GM23338 (cell line): ENCODE measurements at regions not wholly inside any gene's neighbourhood (a gene's known extent, or its start where the extent isn't known, plus 50 kb on each side); places are given as distances from the start of the nearest gene placed in this dataset.

ENCODE experiments used
- ATAC-seq: fragments of 200-7000 bp; cut with Tn5 transposase; 3 replicates; pipeline ENCODE4 v1.9.1; 2020
- DNase-seq: peaks from one replicate; pipeline ENCODE4 v3.0.0-alpha.2; 2015; ENCODE audit warnings: low spot score
- H2AFZ ChIP-seq: fragments of 200-600 bp; sonication (generic); 2 replicates; pipeline ENCODE4 v1.8.0; 2016; ENCODE audit warnings: antibody characterized with exemption, mild to moderate bottlenecking, moderate library complexity
- H3F3A ChIP-seq: fragments of 200-600 bp; sonication (generic); replicated peaks from 2 replicates; pipeline ENCODE4 v1.8.0; 2017; ENCODE audit warnings: antibody characterized with exemption, mixed run types, low read depth
- H3K27ac ChIP-seq: fragments of 200-600 bp; sonication (generic); 2 replicates; pipeline ENCODE4 v1.6.1; 2016; ENCODE audit warnings: low read depth
- H3K27me3 ChIP-seq: fragments of 200-600 bp; sonication (generic); 2 replicates; pipeline ENCODE4 v1.8.0; 2016; ENCODE audit warnings: mild to moderate bottlenecking, mixed run types, moderate library complexity; ENCODE audit not compliant: insufficient read depth
- H3K36me3 ChIP-seq: fragments of 200-600 bp; sonication (generic); 2 replicates; pipeline ENCODE4 v1.8.0; 2016; ENCODE audit warnings: mild to moderate bottlenecking; ENCODE audit not compliant: insufficient read depth
- H3K4me1 ChIP-seq: fragments of 200-600 bp; sonication (generic); 2 replicates; pipeline ENCODE4 v1.8.0; 2016; ENCODE audit warnings: mild to moderate bottlenecking, moderate library complexity; ENCODE audit not compliant: insufficient read depth
- H3K4me2 ChIP-seq: fragments of 200-600 bp; sonication (generic); 2 replicates; pipeline ENCODE4 v1.7.1; 2017; ENCODE audit warnings: mixed run types
- H3K4me3 ChIP-seq: fragments of 200-600 bp; sonication (generic); 2 replicates; pipeline ENCODE4 v1.6.1; 2016; ENCODE audit warnings: mixed run types
- H3K79me2 ChIP-seq: fragments of 200-600 bp; sonication (generic); replicated peaks from 2 replicates; pipeline ENCODE4 v1.8.0; 2017; ENCODE audit warnings: mild to moderate bottlenecking; ENCODE audit not compliant: insufficient read depth
- H3K9me2 ChIP-seq: fragments of 200-600 bp; sonication (generic); 2 replicates; pipeline ENCODE4 v1.8.0; 2017; ENCODE audit not compliant: insufficient read depth
- H4K20me1 ChIP-seq: fragments of 200-600 bp; sonication (generic); replicated peaks from 2 replicates; pipeline ENCODE4 v1.8.0; 2017; ENCODE audit warnings: mild to moderate bottlenecking; ENCODE audit not compliant: insufficient read depth
- H3K27ac Mint-ChIP-seq: 2 replicates; pipeline ENCODE4 v1.8.0; 2020; ENCODE audit warnings: inconsistent platforms, mild to moderate bottlenecking, moderate library complexity, mixed read lengths
- H3K27me3 Mint-ChIP-seq: 3 replicates; pipeline ENCODE4 v1.8.0; 2022; ENCODE audit warnings: low read depth, mild to moderate bottlenecking, moderate library complexity, mixed read lengths, inconsistent platforms; ENCODE audit not compliant: insufficient read depth, poor library complexity
- H3K36me3 Mint-ChIP-seq: 3 replicates; pipeline ENCODE4 v1.8.0; 2021; ENCODE audit warnings: low read depth, mild to moderate bottlenecking, inconsistent platforms, moderate library complexity, mixed read lengths
- H3K4me1 Mint-ChIP-seq: 3 replicates; pipeline ENCODE4 v1.8.0; 2020; ENCODE audit warnings: mild to moderate bottlenecking, inconsistent platforms, mixed read lengths
- H3K4me3 Mint-ChIP-seq: 3 replicates; pipeline ENCODE4 v1.8.0; 2021; ENCODE audit warnings: moderate library complexity, mild to moderate bottlenecking, inconsistent platforms, mixed read lengths
- H3K9me3 Mint-ChIP-seq: 3 replicates; pipeline ENCODE4 v1.8.0; 2020; ENCODE audit warnings: moderate library complexity, mild to moderate bottlenecking, inconsistent platforms, mixed read lengths
- CREB1 ChIP-seq: fragments of 250-450 bp; sonication (Bioruptor Pico); IDR thresholded peaks from 2 replicates; pipeline ENCODE4 v1.5.0; 2020; ENCODE audit warnings: low read depth, mild to moderate bottlenecking, moderate library complexity
- EZH2 ChIP-seq: fragments of 200-600 bp; sonication (generic); IDR thresholded peaks from one replicate; pipeline ENCODE4 v1.8.0; 2017; ENCODE audit warnings: antibody characterized with exemption, mild to moderate bottlenecking, low read depth; ENCODE audit not compliant: unreplicated experiment
- EZH2phosphoT487 ChIP-seq: fragments of 200-600 bp; sonication (generic); IDR thresholded peaks from one replicate; pipeline ENCODE4 v1.8.1; 2018; ENCODE audit warnings: antibody characterized with exemption; ENCODE audit not compliant: unreplicated experiment
- JUNB ChIP-seq: IDR thresholded peaks from one replicate; pipeline ENCODE4 v1.6.1; 2016; ENCODE audit warnings: antibody characterized with exemption; ENCODE audit not compliant: unreplicated experiment
- STAT1 ChIP-seq: IDR thresholded peaks from one replicate; pipeline ENCODE4 v1.6.1; 2016; ENCODE audit warnings: antibody characterized with exemption; ENCODE audit not compliant: unreplicated experiment
- TF ChIP-seq, protein P1 (sequence below): fragments of 250-450 bp; sonication (Bioruptor Pico); IDR thresholded peaks from 2 replicates; pipeline ENCODE4 v1.5.0; 2020; ENCODE audit warnings: mild to moderate bottlenecking, moderate library complexity
- TF ChIP-seq, protein P2 (sequence below), 2 experiments: fragments of 200-600 bp in 1 of 2; sonication (generic) in 1 of 2; conservative IDR thresholded peaks; 2 replicates each; pipeline versions ENCODE4 v1.5.1 to v1.6.1; 2016 to 2017; ENCODE audit warnings: antibody characterized with exemption in 2 of 2, low read depth in 2 of 2, mild to moderate bottlenecking in 2 of 2, moderate library complexity in 1 of 2

DNA sequence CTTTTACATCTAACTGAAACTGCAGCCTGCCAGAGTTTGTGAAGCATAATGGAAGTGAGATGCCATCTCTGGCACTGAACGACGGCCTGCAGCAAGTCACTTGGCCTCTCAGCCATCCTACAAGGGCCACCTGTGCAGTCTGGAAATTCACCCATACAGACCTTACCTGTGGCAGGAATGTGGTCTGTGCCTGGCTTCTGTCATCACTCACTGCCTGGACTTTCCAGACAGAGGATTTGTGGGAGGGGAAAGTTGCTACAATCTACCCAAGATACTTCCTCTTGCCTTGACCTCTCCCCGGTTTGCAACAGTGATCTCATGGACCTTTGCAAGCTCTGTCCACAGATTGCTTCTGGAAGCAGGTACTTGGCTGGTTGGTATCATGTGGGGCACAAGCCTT, 58.4 kb upstream of the ATP1B1 start (continued):
- TF ChIP-seq, protein P1, sequence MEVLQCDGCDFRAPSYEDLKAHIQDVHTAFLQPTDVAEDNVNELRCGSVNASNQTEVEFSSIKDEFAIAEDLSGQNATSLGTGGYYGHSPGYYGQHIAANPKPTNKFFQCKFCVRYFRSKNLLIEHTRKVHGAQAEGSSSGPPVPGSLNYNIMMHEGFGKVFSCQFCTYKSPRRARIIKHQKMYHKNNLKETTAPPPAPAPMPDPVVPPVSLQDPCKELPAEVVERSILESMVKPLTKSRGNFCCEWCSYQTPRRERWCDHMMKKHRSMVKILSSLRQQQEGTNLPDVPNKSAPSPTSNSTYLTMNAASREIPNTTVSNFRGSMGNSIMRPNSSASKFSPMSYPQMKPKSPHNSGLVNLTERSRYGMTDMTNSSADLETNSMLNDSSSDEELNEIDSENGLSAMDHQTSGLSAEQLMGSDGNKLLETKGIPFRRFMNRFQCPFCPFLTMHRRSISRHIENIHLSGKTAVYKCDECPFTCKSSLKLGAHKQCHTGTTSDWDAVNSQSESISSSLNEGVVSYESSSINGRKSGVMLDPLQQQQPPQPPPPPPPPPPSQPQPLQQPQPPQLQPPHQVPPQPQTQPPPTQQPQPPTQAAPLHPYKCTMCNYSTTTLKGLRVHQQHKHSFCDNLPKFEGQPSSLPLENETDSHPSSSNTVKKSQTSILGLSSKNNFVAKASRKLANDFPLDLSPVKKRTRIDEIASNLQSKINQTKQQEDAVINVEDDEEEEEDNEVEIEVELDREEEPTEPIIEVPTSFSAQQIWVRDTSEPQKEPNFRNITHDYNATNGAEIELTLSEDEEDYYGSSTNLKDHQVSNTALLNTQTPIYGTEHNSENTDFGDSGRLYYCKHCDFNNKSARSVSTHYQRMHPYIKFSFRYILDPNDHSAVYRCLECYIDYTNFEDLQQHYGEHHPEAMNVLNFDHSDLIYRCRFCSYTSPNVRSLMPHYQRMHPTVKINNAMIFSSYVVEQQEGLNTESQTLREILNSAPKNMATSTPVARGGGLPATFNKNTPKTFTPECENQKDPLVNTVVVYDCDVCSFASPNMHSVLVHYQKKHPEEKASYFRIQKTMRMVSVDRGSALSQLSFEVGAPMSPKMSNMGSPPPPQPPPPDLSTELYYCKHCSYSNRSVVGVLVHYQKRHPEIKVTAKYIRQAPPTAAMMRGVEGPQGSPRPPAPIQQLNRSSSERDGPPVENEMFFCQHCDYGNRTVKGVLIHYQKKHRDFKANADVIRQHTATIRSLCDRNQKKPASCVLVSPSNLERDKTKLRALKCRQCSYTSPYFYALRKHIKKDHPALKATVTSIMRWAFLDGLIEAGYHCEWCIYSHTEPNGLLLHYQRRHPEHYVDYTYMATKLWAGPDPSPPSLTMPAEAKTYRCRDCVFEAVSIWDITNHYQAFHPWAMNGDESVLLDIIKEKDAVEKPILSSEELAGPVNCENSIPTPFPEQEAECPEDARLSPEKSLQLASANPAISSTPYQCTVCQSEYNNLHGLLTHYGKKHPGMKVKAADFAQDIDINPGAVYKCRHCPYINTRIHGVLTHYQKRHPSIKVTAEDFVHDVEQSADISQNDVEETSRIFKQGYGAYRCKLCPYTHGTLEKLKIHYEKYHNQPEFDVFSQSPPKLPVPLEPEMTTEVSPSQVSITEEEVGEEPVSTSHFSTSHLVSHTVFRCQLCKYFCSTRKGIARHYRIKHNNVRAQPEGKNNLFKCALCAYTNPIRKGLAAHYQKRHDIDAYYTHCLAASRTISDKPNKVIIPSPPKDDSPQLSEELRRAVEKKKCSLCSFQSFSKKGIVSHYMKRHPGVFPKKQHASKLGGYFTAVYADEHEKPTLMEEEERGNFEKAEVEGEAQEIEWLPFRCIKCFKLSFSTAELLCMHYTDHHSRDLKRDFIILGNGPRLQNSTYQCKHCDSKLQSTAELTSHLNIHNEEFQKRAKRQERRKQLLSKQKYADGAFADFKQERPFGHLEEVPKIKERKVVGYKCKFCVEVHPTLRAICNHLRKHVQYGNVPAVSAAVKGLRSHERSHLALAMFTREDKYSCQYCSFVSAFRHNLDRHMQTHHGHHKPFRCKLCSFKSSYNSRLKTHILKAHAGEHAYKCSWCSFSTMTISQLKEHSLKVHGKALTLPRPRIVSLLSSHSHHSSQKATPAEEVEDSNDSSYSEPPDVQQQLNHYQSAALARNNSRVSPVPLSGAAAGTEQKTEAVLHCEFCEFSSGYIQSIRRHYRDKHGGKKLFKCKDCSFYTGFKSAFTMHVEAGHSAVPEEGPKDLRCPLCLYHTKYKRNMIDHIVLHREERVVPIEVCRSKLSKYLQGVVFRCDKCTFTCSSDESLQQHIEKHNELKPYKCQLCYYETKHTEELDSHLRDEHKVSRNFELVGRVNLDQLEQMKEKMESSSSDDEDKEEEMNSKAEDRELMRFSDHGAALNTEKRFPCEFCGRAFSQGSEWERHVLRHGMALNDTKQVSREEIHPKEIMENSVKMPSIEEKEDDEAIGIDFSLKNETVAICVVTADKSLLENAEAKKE (CRISPR knock-in tag), result no peak
- TF ChIP-seq JUNB, result no peak

DNA sequence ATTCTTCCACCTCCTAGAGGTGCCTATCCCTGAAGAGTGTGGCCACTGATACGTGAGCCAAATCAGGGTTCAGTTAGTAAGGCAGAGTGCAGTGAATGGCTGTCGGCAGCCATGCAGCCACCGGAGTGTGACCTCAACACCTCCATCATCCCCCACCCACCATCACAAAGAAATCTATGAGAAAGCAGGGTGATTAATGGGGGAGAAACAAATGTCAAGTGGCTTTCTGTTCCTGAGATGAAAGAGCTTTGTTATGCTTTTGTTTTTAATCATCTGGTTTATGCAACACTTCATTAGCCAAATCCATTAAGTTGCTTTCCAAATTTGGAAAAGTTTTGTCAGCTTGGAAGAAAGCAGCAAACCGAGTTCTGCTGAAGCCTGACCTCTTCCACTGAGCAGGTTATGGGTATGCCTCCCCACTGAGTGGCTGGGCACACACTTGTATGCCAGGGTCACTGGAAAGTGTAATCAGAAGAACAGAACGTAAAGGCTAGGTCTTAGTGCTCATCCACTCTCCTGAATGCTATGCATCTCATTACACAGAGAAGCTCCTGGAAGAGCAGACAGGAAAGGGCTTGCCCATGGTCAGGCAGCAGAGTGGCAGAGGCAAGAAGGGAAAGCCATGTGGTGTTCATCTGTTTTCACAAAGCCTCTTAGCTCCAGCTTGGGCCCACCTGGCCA, 57.1 kb upstream of the ATP1B1 start:
- Histone ChIP-seq H3K27me3 (no peaks in the 10 kb centered on the region), H3K4me1 (no peaks in the 10 kb centered on the region), H3K27ac (no peak overlapping the region), H3F3A (no peaks in the 10 kb centered on the region), H3K4me2 (no peak overlapping the region), H2AFZ (0 out of 2 replicates have a peak overlapping the region, but pooled peaks have one; percentile 38), H3K36me3 (no peaks in the 10 kb centered on the region), H4K20me1 (no peaks in the 10 kb centered on the region), H3K9me2 (0 out of 2 replicates have a peak, but pooled peaks cover 7% of the 10 kb centered on the region), H3K79me2 (no peaks in the 10 kb centered on the region), H3K4me3 (no peak overlapping the region)
- Mint-ChIP-seq H3K9me3 (no peaks in the 10 kb centered on the region), H3K27me3 (peaks cover 4% of the 10 kb centered on the region), H3K4me3 (no peak overlapping the region), H3K36me3 (no peaks in the 10 kb centered on the region), H3K27ac (no peak overlapping the region), H3K4me1 (no peaks in the 10 kb centered on the region)
- ATAC-seq (no peak), DNase-seq (no peak)
- TF ChIP-seq JUNB (no peak), CREB1 (no peak), EZH2phosphoT487 (no peak), EZH2 (no peak), STAT1 (no peak)
- TF ChIP-seq, protein P1 (CRISPR knock-in tag), result no peak
- TF ChIP-seq, protein P2, sequence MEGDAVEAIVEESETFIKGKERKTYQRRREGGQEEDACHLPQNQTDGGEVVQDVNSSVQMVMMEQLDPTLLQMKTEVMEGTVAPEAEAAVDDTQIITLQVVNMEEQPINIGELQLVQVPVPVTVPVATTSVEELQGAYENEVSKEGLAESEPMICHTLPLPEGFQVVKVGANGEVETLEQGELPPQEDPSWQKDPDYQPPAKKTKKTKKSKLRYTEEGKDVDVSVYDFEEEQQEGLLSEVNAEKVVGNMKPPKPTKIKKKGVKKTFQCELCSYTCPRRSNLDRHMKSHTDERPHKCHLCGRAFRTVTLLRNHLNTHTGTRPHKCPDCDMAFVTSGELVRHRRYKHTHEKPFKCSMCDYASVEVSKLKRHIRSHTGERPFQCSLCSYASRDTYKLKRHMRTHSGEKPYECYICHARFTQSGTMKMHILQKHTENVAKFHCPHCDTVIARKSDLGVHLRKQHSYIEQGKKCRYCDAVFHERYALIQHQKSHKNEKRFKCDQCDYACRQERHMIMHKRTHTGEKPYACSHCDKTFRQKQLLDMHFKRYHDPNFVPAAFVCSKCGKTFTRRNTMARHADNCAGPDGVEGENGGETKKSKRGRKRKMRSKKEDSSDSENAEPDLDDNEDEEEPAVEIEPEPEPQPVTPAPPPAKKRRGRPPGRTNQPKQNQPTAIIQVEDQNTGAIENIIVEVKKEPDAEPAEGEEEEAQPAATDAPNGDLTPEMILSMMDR (conservative IDR thresholded peaks at IDR 0.05; ENCODE audit: low read depth in 2 of 2), result no peak
